Hepatocyte (in vitro differentiated cells): ENCODE measurements at regions not wholly inside any gene's neighbourhood (a gene's known extent, or its start where the extent isn't known, plus 50 kb on each side); places are given as distances from the start of the nearest gene placed in this dataset.

Source experiments
- DNase-seq: peaks from one replicate; pipeline ENCODE4 v3.0.0-alpha.2; 2016; ENCODE audit warnings: low spot score
- H2AFZ ChIP-seq: fragments of 200-600 bp; sonication (generic); 2 replicates; pipeline ENCODE4 v1.6.0; 2016; ENCODE audit warnings: antibody characterized with exemption, mild to moderate bottlenecking
- H3K27ac ChIP-seq: fragments of 200-600 bp; sonication (generic); 2 replicates; pipeline ENCODE4 v1.5.1; 2016; ENCODE audit warnings: mild to moderate bottlenecking
- H3K27me3 ChIP-seq: fragments of 200-600 bp; sonication (generic); 2 replicates; pipeline ENCODE4 v1.6.1; 2016
- H3K36me3 ChIP-seq: fragments of 200-600 bp; sonication (generic); replicated peaks from 2 replicates; pipeline ENCODE4 v1.5.1; 2016; ENCODE audit warnings: low read depth; ENCODE audit not compliant: insufficient read depth
- H3K4me1 ChIP-seq: fragments of 200-600 bp; sonication (generic); 2 replicates; pipeline ENCODE4 v1.5.1; 2016; ENCODE audit warnings: mild to moderate bottlenecking, moderate library complexity; ENCODE audit not compliant: insufficient read depth
- H3K4me2 ChIP-seq: fragments of 200-600 bp; sonication (generic); 2 replicates; pipeline ENCODE4 v1.6.0; 2016
- H3K4me3 ChIP-seq: fragments of 200-600 bp; sonication (generic); 2 replicates; pipeline ENCODE4 v1.5.1; 2016; ENCODE audit warnings: mild to moderate bottlenecking
- H3K79me2 ChIP-seq: fragments of 200-600 bp; sonication (generic); 2 replicates; pipeline ENCODE4 v1.6.0; 2017; ENCODE audit warnings: mild to moderate bottlenecking
- H3K9me2 ChIP-seq: fragments of 200-600 bp; sonication (generic); replicated peaks from 2 replicates; pipeline ENCODE4 v1.6.0; 2017; ENCODE audit warnings: mild to moderate bottlenecking; ENCODE audit not compliant: insufficient read depth
- H3K9me3 ChIP-seq: fragments of 200-600 bp; sonication (generic); 2 replicates; pipeline ENCODE4 v1.5.1; 2016; ENCODE audit warnings: low read depth, mild to moderate bottlenecking
- H4K20me1 ChIP-seq: fragments of 200-600 bp; sonication (generic); 2 replicates; pipeline ENCODE4 v1.6.0; 2016; ENCODE audit warnings: mild to moderate bottlenecking; ENCODE audit not compliant: insufficient read depth, poor library complexity, severe bottlenecking
- CTCF ChIP-seq: fragments of 200-600 bp; sonication (generic); IDR thresholded peaks from 2 replicates; pipeline ENCODE4 v1.5.1; 2016; ENCODE audit warnings: antibody characterized with exemption, mild to moderate bottlenecking; ENCODE audit not compliant: poor library complexity
- EZH2 ChIP-seq: fragments of 200-600 bp; sonication (generic); IDR thresholded peaks from 2 replicates; pipeline ENCODE4 v1.6.1; 2016; ENCODE audit warnings: antibody characterized with exemption, mild to moderate bottlenecking, borderline replicate concordance
- EZH2phosphoT487 ChIP-seq: fragments of 200-600 bp; sonication (generic); IDR thresholded peaks from one replicate; pipeline ENCODE4 v1.6.1; 2018; ENCODE audit warnings: antibody characterized with exemption, mild to moderate bottlenecking, low read depth, moderate library complexity; ENCODE audit not compliant: unreplicated experiment, severe bottlenecking
- WGBS: methylation state at CpG from one replicate; pipeline ENCODE4 v1.1.6; 2016; ENCODE audit warnings: low lambda C conversion rate; ENCODE audit errors: missing lambda C conversion rate; 5-methylcytosine and 5-hydroxymethylcytosine counted together

- no peak overlapping the region for H3K4me3 ChIP-seq
- TF ChIP-seq CTCF (no peak), EZH2phosphoT487 (no peak), EZH2 (no peak)
- no peak overlapping the region for H3K4me2 ChIP-seq
- H3K9me2 ChIP-seq, result no peaks in the 10 kb centered on the region
- H2AFZ ChIP-seq, result no peak overlapping the region
- no peak for DNase-seq
- peaks cover 11% of the 10 kb centered on the region for H3K4me1 ChIP-seq
- no peaks in the 10 kb centered on the region for H3K27me3 ChIP-seq
- H4K20me1 ChIP-seq, result no peaks in the 10 kb centered on the region
- no peaks in the 10 kb centered on the region for H3K9me3 ChIP-seq
- no peaks in the 10 kb centered on the region for H3K79me2 ChIP-seq
- H3K27ac ChIP-seq, result no peak overlapping the region
- 89% methylated on average over 1 of the region's 1 CpG for WGBS
- H3K36me3 ChIP-seq, result no peaks in the 10 kb centered on the region
These were observed 492.7 kb upstream of the THBS1 start for GRCh38 chr15:39088156-39088555.

GRCh38 chr15:39092354-39092753, 488.5 kb upstream of the THBS1 start:
- Histone ChIP-seq H3K4me1 (peaks cover 13% of the 10 kb centered on the region), H3K9me3 (no peaks in the 10 kb centered on the region), H3K4me3 (no peak overlapping the region), H3K4me2 (no peak overlapping the region), H4K20me1 (no peaks in the 10 kb centered on the region), H3K79me2 (no peaks in the 10 kb centered on the region), H3K27me3 (no peaks in the 10 kb centered on the region), H3K36me3 (no peaks in the 10 kb centered on the region), H3K9me2 (no peaks in the 10 kb centered on the region), H3K27ac (no peak overlapping the region), H2AFZ (no peak overlapping the region)
- no peak for DNase-seq
- TF ChIP-seq EZH2 (no peak), EZH2phosphoT487 (no peak), CTCF (no peak)
- 95% methylated on average over 4 of the region's 4 CpGs for WGBS

GRCh38 chr15:39092761-39093160, 488.1 kb upstream of the THBS1 start:
- Histone ChIP-seq H3K4me1 (peaks cover 13% of the 10 kb centered on the region), H3K27me3 (no peaks in the 10 kb centered on the region), H4K20me1 (no peaks in the 10 kb centered on the region), H3K79me2 (no peaks in the 10 kb centered on the region), H2AFZ (no peak overlapping the region), H3K27ac (no peak overlapping the region), H3K36me3 (no peaks in the 10 kb centered on the region), H3K9me2 (no peaks in the 10 kb centered on the region), H3K4me2 (no peak overlapping the region), H3K4me3 (no peak overlapping the region), H3K9me3 (no peaks in the 10 kb centered on the region)
- WGBS, result 90% methylated on average over 2 of the region's 2 CpGs
- no peak for DNase-seq
- no peak for TF ChIP-seq EZH2phosphoT487
- TF ChIP-seq CTCF, result no peak
- no peak for TF ChIP-seq EZH2

GRCh38 chr15:39094116-39094515, 486.8 kb upstream of the THBS1 start:
- H3K4me2 ChIP-seq, result no peak overlapping the region
- TF ChIP-seq EZH2phosphoT487, result no peak
- TF ChIP-seq CTCF, result no peak
- no peak for TF ChIP-seq EZH2
- no peaks in the 10 kb centered on the region for H3K9me2 ChIP-seq
- peaks cover 13% of the 10 kb centered on the region for H3K4me1 ChIP-seq
- no peaks in the 10 kb centered on the region for H3K36me3 ChIP-seq
- DNase-seq, result no peak
- no peaks in the 10 kb centered on the region for H3K79me2 ChIP-seq
- H4K20me1 ChIP-seq, result no peaks in the 10 kb centered on the region
- H3K27ac ChIP-seq, result no peak overlapping the region
- no peaks in the 10 kb centered on the region for H3K27me3 ChIP-seq
- H3K9me3 ChIP-seq, result no peaks in the 10 kb centered on the region
- H3K4me3 ChIP-seq, result no peak overlapping the region
- no peak overlapping the region for H2AFZ ChIP-seq
